Gastrocnemius medialis (tissue), 4 donors: ENCODE measurements at regions not wholly inside any gene's neighbourhood (a gene's known extent, or its start where the extent isn't known, plus 50 kb on each side); places are given as distances from the start of the nearest gene placed in this dataset.
"Not testable (repeated sequence)": the region's sequence is repeated elsewhere in the genome, so short reads cannot be mapped to it uniquely, and the experiment has no call there.

Source experiments
- ATAC-seq, 2 donors: fragments of 150-250 bp; one replicate each; pipeline ENCODE4 v1.9.1; 2016
- DNase-seq, 2 donors: peaks; one replicate each; pipeline ENCODE4 v3.0.0-alpha.2; 2019
- H3K27ac ChIP-seq, 4 donors: fragments of 200-600 bp; sonication (generic); 1 replicate in 1 of 4; 2 replicates in 3 of 4; pipeline ENCODE4 v1.5.1; 2016 to 2018; ENCODE audit warnings: mild to moderate bottlenecking in 2 of 4, moderate library complexity in 1 of 4
- H3K27me3 ChIP-seq, 3 donors: fragments of 200-600 bp; sonication (generic) in 2 of 3; 1 replicate in 1 of 3; 2 replicates in 2 of 3; pipeline versions ENCODE4 v1.5.1 to v1.6.0; 2016 to 2019; ENCODE audit warnings: mild to moderate bottlenecking in 1 of 3, moderate library complexity in 1 of 3
- H3K36me3 ChIP-seq, 2 donors: fragments of 200-600 bp; sonication (generic) in 1 of 2; one replicate each; pipeline ENCODE4 v1.5.1; 2017 to 2018
- H3K4me1 ChIP-seq, 2 donors: fragments of 200-600 bp; sonication (generic) in 1 of 2; one replicate each; pipeline ENCODE4 v1.5.1; 2016 to 2017; ENCODE audit warnings: mild to moderate bottlenecking in 2 of 2
- H3K4me3 ChIP-seq, 4 donors: fragments of 200-600 bp; sonication (generic) in 3 of 4; 1 replicate in 1 of 4; 2 replicates in 3 of 4; pipeline ENCODE4 v1.5.1; 2016 to 2019; ENCODE audit warnings: mild to moderate bottlenecking in 2 of 4
- H3K9me3 ChIP-seq, 3 donors: fragments of 200-600 bp; sonication (generic) in 2 of 3; 1 replicate in 1 of 3; 2 replicates in 2 of 3; pipeline ENCODE4 v1.5.1; 2016 to 2019
- CTCF ChIP-seq, 5 experiments: fragments of 450-650 bp in 3 of 5; fragments of 200-600 bp in 2 of 5; sonication (generic) in 2 of 5; IDR thresholded peaks in 4 of 5; conservative IDR thresholded peaks in 1 of 5; 1 replicate in 4 of 5; 2 replicates in 1 of 5; pipeline ENCODE4 v1.5.1; 2016 to 2019; ENCODE audit warnings: antibody characterized with exemption in 5 of 5, mild to moderate bottlenecking in 3 of 5, moderate library complexity in 3 of 5
- POLR2A ChIP-seq, 2 donors: fragments of 450-650 bp; IDR thresholded peaks; one replicate each; pipeline ENCODE4 v1.6.1; 2017; ENCODE audit warnings: antibody characterized with exemption in 2 of 2, mild to moderate bottlenecking in 2 of 2, moderate library complexity in 2 of 2
- in situ Hi-C, 4 donors: fragments of 200-750 bp; cut with MboI; loops; one replicate each; pipeline versions ENCODE4 v1.15.0 to v1.8.0; 2017; ENCODE audit warnings: low sequenced_read_pairs in 4 of 4
- intact Hi-C: fragments of 100-400 bp; cut with DNase I; formaldehyde crosslinking; loops from one replicate; pipeline ENCODE4 v1.15.1; 2023; ENCODE audit warnings: low total_unique reads

- Histone ChIP-seq H3K36me3 (no peaks in the 10 kb centered on the region), H3K27ac (no peak overlapping the region), H3K4me3 (no peak overlapping the region), H3K27me3 (no peaks in the 10 kb centered on the region), H3K4me1 (no peaks in the 10 kb centered on the region), H3K9me3 (no peaks in the 10 kb centered on the region)
- in situ Hi-C loops, result no loop called here
- intact Hi-C loops, result no loop called here
- TF ChIP-seq CTCF (IDR thresholded peaks at IDR 0.05 in 4 of 5, conservative IDR thresholded peaks at IDR 0.05 in 1 of 5), result no peak
- TF ChIP-seq POLR2A (IDR thresholded peaks at IDR 0.05), result no peak
- DNase-seq, result no peak
- no peak for ATAC-seq
Observed at GRCh38 chr10:65065278-65065677, 1544.1 kb downstream of the REEP3 start.

- in situ Hi-C loops, result no loop called here
- Histone ChIP-seq H3K27me3 (no peaks in the 10 kb centered on the region), H3K4me3 (no peak overlapping the region), H3K4me1 (no peaks in the 10 kb centered on the region), H3K27ac (no peak overlapping the region), H3K9me3 (no peaks in the 10 kb centered on the region), H3K36me3 (no peaks in the 10 kb centered on the region)
- intact Hi-C loops, result no loop called here
- TF ChIP-seq POLR2A (IDR thresholded peaks at IDR 0.05), result no peak
- no peak for TF ChIP-seq CTCF (IDR thresholded peaks at IDR 0.05 in 4 of 5, conservative IDR thresholded peaks at IDR 0.05 in 1 of 5)
- ATAC-seq (no peak), DNase-seq (no peak)
Observed at GRCh38 chr10:65083222-65083621, 1562.0 kb downstream of the REEP3 start.

GRCh38 chr10:65090991-65091390 lies 1569.8 kb downstream of the REEP3 start:
- no peaks in the 10 kb centered on the region for H3K9me3 ChIP-seq
- no peak overlapping the region for H3K4me3 ChIP-seq
- TF ChIP-seq POLR2A (IDR thresholded peaks at IDR 0.05), result no peak
- no peak for TF ChIP-seq CTCF (IDR thresholded peaks at IDR 0.05 in 4 of 5, conservative IDR thresholded peaks at IDR 0.05 in 1 of 5)
- no peak overlapping the region for H3K27ac ChIP-seq
- in situ Hi-C loops, result no loop called here
- intact Hi-C loops, result no loop called here
- ATAC-seq, result no peak
- H3K27me3 ChIP-seq, result no peaks in the 10 kb centered on the region
- DNase-seq, result no peak
- H3K4me1 ChIP-seq, result no peaks in the 10 kb centered on the region
- H3K36me3 ChIP-seq, result no peaks in the 10 kb centered on the region

GRCh38 chr10:65100146-65100545 lies 1578.9 kb downstream of the REEP3 start:
- Histone ChIP-seq H3K4me1 (no peaks in the 10 kb centered on the region), H3K9me3 (no peaks in the 10 kb centered on the region), H3K27me3 (no peaks in the 10 kb centered on the region), H3K27ac (no peak overlapping the region), H3K4me3 (no peak overlapping the region), H3K36me3 (no peaks in the 10 kb centered on the region)
- TF ChIP-seq CTCF (IDR thresholded peaks at IDR 0.05 in 4 of 5, conservative IDR thresholded peaks at IDR 0.05 in 1 of 5), result no peak
- TF ChIP-seq POLR2A (IDR thresholded peaks at IDR 0.05), result no peak
- intact Hi-C loops, result no loop called here
- no peak for DNase-seq
- in situ Hi-C loops, result no loop called here
- ATAC-seq, result no peak

GRCh38 chr10:65100881-65101280 lies 1579.7 kb downstream of the REEP3 start:
- ATAC-seq, H3K36me3 ChIP-seq, H3K27me3 ChIP-seq, H3K27ac ChIP-seq, H3K4me3 ChIP-seq, DNase-seq, intact Hi-C loops, in situ Hi-C loops, H3K9me3 ChIP-seq, H3K4me1 ChIP-seq: not testable (repeated sequence)
